ENCODE measurements at regions not wholly inside any gene's neighbourhood (a gene's known extent, or its start where the extent isn't known, plus 50 kb on each side); places are given as distances from the start of the nearest gene placed in this dataset.

DNA sequence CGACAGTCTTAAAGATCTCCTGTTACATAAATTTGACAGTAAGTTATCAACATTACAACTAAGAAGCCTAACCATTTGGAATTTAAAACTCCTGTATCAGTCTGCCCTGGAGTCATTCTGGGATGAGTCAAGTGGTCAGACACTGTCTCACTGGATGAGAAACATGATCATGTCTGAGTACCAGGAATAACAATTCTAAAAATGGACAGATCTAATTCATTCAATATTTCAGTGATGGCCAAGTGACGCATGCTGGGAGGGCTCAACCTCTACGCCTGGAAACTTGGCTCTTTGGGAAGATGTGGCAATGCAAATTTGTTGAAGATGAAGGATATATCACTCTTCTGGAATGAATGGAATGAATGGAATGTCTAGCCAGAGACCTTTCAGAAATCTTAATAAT is 1427.2 kb downstream of the STIM2 start:
- TF ChIP-seq, protein P1, sequence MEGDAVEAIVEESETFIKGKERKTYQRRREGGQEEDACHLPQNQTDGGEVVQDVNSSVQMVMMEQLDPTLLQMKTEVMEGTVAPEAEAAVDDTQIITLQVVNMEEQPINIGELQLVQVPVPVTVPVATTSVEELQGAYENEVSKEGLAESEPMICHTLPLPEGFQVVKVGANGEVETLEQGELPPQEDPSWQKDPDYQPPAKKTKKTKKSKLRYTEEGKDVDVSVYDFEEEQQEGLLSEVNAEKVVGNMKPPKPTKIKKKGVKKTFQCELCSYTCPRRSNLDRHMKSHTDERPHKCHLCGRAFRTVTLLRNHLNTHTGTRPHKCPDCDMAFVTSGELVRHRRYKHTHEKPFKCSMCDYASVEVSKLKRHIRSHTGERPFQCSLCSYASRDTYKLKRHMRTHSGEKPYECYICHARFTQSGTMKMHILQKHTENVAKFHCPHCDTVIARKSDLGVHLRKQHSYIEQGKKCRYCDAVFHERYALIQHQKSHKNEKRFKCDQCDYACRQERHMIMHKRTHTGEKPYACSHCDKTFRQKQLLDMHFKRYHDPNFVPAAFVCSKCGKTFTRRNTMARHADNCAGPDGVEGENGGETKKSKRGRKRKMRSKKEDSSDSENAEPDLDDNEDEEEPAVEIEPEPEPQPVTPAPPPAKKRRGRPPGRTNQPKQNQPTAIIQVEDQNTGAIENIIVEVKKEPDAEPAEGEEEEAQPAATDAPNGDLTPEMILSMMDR (IDR thresholded peaks at IDR 0.05), result no peak
- no peak for TF ChIP-seq POLR2A (IDR thresholded peaks at IDR 0.05)
